ELF-1 (cell line): ENCODE measurements at regions not wholly inside any gene's neighbourhood (a gene's known extent, or its start where the extent isn't known, plus 50 kb on each side); places are given as distances from the start of the nearest gene placed in this dataset.

Experiments used
- DNase-seq: peaks from one replicate; pipeline ENCODE4 v3.0.0-alpha.2; 2016; ENCODE audit warnings: low read depth, low spot score

DNA sequence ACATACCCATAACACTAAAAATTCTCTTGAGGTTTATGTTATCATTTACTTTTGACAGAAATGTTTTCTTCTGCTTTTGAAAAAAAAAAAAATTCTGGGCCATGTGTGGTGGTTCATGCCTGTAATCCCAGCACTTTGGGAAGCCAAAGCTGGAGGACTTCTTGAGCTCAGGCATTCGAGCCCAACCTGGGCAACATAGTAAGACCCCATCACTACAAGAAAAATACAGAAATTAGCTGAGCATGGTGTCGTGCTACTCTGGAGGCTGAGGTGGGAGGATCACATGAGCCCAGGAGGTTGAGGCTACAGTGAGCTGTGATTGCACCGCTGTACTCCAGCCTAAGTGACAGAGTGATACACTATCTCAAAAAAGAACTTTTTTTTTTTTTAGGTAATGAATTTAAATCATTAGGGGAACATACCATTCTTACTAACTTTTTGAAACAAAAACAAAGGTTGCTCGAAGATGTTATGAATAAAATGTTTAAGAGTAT, 148.8 kb upstream of the DMRT1 start:
- no peak for DNase-seq

DNA sequence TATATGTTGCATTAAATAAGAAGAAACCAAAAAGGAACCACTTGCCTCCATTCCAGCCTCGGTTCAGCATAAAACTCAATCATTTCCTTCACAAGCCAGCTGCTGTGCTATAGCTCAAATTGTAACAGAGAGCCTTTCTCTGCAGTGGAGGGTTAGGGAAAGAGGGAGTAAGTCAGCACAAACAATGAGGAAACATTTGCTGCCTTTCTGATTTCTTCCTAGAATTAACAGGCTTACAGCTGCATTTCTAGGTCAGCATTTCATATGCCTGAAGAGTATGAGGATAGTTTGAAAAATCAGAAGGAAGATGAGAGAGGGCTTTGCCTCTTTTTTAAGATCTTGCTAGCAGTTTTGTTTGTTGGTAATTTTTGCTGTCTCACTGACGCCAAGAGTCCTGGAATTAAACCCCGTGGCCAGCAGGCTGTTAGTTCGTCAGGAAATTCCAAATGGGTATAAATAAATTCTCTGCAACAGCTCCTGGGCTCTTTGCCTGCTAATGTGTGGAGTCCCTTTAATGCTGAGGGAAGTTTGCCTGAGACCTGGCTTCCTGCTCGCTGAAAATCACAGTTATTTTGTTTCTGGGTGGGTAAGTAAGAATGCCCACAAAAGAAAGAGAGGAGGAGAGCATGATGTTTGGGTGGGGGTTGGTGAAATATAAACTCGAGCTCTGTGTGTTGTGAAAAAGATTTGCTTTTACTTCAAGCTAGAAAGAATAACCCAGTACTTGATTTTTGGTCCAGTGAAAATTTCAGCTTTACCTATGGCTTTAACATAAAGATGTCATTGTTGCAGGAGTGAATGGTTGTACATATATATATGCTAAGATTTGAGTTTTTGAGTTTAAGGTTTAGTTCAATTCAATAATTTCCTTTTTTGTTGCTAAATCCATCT, 148.1 kb upstream of the DMRT1 start:
- DNase-seq: no peak

DNA sequence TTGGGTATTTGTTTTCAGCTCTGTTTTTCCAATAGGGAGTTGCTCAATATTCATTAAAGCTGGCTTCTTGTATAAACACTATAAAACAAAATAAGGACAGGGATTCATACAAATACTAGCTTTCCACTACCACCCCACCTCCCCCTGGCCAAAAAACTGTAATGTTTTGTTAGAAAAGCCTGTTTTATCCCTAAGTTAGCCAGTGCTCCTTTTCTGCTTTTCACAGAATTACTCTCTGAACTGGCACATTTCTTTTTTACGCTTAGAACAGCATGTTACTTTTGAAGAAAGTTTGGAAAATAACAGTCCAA, 147.4 kb upstream of the DMRT1 start:
- DNase-seq: no peak

DNA sequence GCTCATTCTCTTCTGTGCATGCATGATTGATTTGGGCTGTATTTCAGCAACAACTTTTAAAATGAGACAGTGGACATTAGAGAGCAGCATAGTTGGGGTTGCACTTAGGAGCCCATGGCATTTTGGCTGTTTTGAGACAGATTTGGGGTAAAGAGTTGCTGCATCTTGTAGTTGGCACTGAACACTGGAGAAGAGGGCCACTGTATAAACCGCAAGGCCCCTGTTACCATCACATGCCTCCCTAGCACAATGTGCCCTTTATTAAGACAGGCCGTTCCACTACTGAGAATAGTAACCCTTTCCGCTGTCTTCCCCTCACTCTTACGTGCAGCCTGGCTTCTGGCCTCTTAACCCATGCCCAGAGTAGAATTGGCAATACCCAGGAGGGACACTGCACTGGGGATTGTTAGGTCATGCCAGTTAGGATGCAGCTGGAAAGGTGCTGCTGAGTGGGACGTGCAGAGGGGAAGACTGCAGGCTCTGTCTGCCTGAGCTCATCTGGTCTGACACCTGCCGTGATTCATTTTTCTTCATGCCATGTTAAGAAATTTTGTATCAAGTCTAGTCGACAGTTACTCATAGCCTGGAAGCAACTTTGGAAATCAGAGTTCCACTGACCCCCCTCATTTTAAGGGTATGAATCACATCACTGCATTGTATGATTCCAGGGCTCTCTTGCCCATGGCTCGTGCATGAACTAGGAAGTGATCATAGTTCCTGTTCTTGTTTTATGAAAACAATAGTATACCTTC, 146.9 kb upstream of the DMRT1 start:
- no peak for DNase-seq

DNA sequence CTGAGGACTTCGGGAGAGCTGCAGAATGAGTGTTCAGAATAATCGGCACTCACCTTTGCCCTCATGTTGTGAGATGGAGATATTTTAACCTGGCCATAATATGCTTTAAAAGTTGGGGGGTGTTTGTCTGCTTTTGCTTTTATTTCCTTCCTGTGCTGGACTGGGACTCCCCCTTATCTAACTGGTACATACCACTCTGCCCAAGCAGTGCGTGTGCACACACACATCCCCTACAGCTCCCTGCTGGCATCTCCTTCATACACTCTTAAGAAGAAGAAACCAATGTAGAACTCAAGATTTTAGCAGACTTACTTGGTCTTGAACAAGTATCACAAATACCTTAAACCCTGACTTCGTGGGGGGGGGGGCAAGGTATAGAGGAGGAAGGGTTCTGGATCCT, 146.2 kb upstream of the DMRT1 start:
- DNase-seq: no peak

DNA sequence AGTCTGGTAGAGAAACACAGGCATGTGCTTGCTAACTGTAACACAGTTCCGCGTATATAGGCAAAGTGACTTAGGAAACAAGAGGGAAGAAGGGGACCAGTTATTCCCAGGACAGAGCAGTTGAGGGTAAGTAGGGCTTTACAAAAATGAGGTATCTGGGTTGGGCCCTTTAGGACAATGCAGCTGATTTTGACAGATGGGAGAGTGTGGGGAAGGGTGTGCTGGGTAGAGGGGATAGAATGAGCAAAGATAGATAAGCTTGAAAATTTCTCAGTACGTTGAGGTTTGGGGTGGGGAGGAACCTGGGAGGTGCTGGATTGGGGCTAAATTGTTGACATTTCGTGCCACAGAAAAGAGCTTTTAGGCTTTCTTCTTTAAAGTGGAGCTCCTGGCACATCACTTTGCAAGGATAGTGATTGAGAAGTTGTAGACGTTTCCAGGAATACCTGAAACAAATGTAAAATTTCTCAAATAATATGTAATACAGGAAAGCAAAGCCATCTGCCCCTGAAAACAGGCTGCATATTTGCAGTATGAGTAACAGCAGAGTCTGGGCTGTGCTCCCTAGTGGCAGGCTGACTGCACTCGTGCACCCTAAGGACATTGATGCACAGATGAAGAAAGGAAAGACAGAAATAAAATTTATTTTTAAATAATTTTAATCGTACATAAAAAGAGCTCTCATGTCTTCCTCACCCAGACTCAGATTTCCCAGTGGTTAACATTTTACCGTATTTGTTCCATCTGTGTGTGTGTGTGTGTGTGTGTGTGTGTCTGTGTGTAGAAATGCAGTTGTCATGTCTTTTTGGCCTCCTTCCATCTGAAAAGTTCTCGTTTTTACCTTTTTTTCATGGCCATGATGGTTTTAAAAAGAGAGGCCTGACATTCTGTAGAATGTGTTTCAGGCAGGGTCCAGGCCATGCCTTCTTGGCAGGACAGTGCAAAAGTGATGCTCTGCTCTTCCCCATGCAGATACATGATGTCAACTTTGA, 144.9 kb upstream of the DMRT1 start:
- DNase-seq: no peak

DNA sequence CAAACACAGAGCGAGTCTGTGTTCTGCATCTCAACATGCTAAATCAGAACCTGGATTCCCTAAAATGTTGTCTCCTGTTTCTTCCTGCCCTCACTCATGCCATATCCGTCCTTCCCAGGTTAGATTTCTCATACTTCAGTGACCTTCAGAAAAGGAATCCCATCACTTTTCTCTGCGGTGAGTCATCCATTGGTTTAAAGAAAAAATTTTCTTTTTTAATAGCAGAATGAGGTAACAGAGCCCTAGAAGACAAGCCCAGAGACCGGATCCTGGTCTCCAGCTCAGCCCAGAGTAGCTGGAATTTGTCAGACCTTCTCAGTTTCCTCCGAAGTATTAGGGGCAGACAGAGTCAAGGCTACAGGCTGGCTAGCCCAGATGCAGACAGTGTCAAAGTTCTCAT, 143.2 kb upstream of the DMRT1 start:
- no peak for DNase-seq

DNA sequence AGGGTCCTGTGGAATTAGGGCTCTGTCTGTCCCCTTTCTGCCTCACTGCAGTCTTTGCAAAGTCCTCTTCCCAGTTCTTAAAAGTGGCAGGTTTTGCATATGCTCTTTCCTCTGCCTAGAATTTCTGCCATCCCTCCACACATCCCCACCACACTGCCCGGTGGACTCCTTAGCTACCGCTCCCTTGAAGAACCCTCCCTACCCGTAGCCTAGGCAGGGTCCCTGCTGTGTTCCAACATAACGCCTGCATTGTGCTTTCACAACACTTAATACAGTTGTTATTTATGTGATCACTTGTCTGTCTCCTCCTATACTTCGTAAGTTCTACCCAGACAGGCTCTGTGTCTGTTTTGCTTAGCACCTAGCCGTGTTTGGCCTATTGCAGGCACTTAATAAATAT, 142.5 kb upstream of the DMRT1 start:
- DNase-seq: no peak

DNA sequence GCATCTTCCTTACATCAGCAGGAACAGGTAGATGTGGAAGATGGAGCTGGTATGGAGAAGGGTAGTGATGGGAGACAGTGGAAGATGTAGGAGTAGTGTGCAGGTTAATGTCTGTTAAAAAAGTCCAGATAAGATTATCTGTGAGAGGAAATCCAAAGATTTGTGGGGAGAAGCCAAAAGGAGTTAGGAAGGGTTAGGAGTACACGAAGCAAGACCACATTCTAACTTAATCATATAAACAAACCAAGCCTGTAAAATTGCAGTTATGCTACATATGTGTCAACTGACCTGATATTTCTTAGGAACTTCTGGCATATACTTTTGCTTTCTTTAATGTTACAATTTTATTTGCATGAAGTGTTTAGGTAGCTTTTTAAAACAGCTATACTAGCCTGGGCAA, 142.1 kb upstream of the DMRT1 start:
- no peak for DNase-seq

DNA sequence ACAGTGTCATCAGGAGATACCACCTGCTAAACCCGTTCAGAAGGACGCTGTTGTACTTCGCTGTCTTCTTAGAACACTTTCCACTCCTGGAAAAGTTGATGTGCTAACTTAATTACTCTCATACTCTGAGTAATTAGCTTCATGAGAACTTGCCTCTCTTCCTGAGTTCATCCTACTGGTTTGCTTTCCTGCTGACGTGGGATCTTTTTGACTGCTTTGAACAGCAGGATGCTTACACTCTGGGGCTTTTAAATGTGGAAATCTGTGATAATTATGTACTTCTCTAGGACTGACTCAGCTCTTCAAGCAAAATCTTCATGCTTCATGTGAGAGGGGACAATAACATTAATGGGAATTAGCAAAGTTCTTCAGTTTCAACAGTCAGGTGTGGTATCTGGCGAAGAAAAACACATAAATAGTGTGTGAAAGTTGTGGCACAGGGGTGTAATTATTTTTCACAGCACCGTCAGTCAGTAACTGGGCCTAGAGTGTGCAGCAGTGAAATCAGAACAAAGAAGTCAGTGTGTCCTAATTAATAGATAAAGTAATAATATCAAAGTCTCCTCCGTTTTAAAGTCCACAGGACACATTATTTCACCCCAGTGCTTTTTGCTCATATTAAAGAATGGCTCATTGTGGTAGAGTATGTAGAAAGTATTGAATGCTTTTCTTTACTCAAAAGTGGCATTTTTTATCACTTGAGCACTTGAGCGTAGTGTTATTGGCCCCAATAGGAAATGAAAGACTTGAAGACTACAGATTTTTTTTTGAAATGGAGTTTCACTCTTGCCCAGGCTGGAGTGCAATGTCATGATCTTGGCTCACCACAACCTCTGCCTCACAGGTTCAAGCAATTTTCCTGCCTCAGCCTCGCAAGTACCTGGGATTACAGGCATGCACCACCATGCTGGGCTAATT, 140.9 kb upstream of the DMRT1 start:
- no peak for DNase-seq

DNA sequence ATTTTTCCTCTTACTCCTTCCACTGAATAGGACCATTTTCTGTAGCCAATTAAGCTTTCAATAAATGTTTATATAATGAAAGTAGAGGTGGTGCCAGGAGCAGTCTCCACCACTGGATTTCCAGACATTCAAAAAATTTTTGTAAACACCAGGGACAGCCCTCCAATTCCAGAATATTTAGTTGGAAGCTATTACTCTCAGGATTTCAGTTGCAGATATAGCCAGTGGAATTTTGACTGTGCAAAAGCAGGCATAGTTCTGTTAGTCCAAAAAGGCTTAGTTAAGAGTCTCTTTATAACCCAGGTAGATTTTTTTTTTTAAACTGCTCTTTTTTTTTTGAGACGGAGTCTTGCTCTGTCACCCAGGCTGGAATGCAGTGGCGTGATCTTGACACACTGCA, 138.1 kb upstream of the DMRT1 start:
- no peak for DNase-seq

DNA sequence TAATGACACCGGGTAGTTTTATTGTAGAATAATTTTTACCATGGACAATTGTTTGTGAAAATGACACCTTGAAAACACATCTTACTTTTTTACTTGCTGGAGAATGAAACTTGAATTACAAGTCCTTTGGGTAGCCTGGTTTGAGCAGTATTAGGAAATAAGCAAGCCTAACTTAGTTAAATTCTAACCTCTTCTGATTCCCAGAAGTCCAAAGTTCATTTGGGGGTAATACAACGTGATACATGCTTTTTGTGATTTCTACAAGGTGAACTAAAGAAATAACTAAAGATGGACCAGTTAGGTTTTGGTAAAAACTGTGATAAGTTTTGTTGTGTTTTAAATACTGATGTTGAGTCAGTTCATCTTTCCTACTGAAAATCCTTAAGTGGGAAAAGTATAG, 135.4 kb upstream of the DMRT1 start:
- no peak for DNase-seq

DNA sequence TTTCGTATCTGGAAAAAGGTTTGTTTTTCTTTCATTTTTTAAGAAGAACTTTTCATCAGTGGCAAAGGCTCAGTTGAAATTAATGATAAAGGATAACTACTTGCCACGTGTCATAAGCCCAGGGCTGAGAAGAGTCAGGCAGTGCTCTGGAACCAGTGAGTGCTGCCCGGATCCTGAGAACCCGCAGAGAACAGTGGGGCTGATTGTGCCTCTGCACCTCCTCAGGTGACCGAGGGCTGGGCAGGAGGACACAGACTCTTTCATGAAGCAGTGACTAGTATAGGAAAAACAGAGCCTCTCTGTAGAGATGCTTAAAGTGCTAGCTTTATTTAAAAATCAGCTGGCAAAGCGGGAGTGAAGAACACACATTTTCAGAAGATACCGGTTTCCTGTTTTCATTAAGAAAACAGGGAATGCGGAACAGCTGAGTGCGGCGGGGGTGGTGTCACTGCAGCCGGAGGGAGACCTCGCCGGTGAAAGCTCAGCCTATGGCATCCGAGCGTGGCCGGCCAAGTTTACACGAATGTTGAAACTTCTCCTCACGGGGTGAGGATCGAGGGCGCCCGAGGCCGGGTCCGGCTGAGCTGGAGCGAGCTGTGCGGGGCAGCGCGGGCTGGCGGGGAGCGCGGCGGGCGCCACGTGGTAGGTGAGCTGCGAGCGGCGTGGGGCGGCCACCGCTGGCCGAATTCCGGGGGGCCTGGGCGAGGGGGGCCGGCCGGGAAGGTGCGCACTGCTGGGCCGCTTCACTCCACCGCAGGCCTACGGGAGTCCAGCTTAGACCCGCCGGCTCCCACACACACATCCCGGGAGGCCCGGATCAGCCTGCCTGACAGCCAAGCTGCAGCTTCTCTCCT, 134.7 kb upstream of the DMRT1 start:
- peak; percentile 67 for DNase-seq

DNA sequence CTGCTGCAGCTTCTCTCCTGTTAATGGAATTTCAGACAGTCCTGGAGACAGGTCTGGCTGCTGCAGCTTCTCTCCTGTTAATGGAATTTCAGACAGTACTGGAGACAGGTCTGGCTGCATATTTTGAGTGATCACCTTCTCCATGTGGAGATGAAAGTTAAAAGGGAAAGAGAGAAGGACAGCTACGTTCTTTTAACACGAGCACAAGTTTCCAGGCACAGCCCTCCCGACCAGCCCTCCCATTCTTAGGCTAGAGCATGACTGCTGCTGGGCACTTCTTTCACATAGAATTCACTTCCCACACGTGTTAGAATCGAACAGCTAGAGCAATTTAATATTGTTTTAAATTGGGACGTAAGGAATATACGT, 133.3 kb upstream of the DMRT1 start:
- peak; percentile 56 for DNase-seq

DNA sequence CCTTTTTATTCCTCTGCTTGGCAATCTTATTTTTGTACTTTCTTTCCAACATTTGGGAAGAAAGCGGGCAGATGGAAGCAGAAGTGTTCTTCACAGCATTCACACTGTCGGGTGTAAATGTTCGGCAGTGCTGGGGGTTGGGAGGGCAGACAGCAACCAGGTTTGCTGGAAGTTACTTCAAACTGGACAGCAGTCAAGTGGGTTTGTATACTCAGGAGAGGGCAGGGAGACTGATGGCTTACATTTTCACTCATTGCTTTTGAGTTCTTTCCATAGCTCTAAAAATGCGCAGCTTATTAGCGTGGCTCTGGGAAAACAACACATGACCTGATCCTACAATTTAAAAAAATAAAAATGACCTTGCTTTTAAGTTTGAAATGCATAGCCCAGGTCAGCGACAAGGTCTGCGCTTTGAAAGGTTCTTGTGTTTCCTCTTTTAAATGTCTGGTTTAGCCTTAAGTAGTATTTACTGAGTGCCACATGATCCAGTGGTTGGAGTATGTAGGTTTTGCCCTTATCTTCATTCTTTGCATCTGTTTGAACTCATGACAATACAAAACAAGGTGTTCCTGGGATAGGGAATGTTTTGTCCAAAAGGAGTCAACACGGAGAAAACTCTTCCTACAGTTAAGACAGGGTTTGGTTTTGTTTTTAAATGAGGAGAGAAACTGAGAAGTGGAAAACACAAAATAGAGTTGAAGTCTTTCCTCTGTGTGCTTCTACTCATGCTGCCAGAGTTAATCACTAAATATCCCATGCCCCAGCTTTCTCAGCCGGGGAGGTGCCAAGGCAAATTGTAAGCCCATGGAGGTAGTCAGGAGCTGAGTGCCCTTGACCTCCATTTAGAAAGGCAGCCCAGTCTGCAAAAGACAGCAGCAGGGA, 132.7 kb upstream of the DMRT1 start:
- DNase-seq: peak; percentile 36

DNA sequence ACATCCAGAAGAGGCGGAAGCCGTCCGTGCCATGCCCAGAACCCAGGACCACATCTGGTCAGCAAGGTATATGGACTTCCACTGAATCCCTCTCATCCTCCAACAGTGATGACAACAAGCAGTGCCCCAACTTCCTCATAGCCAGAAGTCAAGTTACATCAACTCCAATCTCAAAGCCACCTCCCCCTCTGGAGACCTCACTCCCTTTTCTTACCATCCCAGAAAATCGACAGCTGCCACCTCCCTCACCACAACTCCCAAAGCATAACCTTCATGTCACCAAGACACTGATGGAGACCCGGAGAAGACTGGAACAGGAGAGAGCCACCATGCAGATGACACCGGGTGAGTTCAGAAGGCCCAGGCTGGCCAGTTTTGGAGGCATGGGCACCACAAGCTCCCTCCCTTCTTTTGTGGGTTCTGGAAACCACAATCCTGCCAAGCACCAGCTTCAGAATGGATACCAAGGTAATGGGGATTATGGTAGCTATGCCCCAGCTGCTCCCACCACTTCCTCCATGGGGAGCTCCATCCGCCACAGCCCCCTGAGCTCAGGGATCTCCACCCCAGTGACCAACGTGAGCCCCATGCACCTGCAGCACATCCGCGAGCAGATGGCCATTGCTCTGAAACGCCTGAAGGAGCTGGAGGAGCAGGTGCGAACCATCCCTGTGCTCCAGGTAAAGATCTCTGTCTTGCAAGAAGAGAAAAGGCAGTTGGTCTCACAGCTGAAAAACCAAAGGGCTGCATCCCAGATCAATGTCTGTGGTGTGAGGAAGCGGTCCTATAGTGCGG, 130.3 kb upstream of the DMRT1 start:
- no peak for DNase-seq

DNA sequence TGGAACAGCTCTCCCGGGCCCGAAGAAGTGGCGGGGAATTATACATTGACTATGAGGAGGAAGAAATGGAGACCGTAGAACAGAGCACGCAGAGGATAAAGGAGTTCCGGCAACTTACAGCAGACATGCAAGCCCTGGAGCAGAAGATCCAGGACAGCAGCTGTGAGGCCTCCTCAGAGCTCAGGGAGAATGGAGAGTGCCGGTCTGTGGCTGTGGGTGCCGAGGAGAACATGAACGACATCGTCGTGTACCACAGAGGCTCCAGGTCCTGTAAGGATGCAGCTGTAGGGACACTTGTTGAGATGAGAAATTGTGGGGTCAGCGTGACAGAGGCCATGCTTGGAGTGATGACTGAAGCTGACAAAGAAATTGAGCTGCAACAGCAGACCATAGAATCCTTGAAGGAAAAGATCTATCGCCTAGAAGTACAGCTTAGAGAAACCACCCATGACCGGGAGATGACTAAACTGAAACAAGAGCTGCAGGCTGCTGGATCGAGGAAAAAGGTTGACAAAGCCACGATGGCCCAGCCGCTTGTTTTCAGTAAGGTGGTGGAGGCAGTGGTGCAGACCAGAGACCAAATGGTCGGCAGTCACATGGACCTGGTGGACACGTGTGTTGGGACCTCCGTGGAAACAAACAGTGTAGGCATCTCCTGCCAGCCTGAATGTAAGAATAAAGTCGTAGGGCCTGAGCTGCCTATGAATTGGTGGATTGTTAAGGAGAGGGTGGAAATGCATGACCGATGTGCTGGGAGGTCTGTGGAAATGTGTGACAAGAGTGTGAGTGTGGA, 129.5 kb upstream of the DMRT1 start:
- DNase-seq: no peak
